Left lung (tissue), 4 donors: ENCODE measurements at regions not wholly inside any gene's neighbourhood (a gene's known extent, or its start where the extent isn't known, plus 50 kb on each side); places are given as distances from the start of the nearest gene placed in this dataset.

Experiments used
- ATAC-seq: fragments of 200-7000 bp; cut with Tn5 transposase; one replicate; pipeline ENCODE4 v1.9.1; 2020; ENCODE audit warnings: moderate library complexity
- DNase-seq, 4 donors: peaks; one replicate each; pipeline ENCODE4 v3.0.0-alpha.2; 2013 to 2020
- H3K27ac ChIP-seq, 2 donors: fragments of 200-600 bp; sonication (generic) in 1 of 2; one replicate each; pipeline versions ENCODE4 v1.5.0 to v1.8.0; 2020 to 2021
- H3K27me3 ChIP-seq, 2 donors: fragments of 200-600 bp; sonication (generic) in 1 of 2; one replicate each; pipeline versions ENCODE4 v1.5.0 to v1.8.0; 2020 to 2021
- H3K36me3 ChIP-seq, 2 donors: fragments of 200-600 bp; sonication (generic) in 1 of 2; one replicate each; pipeline versions ENCODE4 v1.5.0 to v1.8.0; 2020 to 2021
- H3K4me1 ChIP-seq, 2 donors: fragments of 200-600 bp; one replicate each; pipeline ENCODE4 v1.8.0; 2021
- H3K4me3 ChIP-seq, 2 donors: fragments of 200-600 bp; sonication (generic) in 1 of 2; one replicate each; pipeline versions ENCODE4 v1.5.0 to v1.8.0; 2020 to 2021; ENCODE audit warnings: mild to moderate bottlenecking in 1 of 2
- H3K9me3 ChIP-seq, 2 donors: fragments of 200-600 bp; sonication (generic) in 1 of 2; one replicate each; pipeline versions ENCODE4 v1.5.0 to v1.8.0; 2020 to 2021
- CTCF ChIP-seq, 2 donors: fragments of 200-600 bp; sonication (generic) in 1 of 2; IDR thresholded peaks; one replicate each; pipeline versions ENCODE4 v1.5.0 to v1.8.0; 2021; ENCODE audit warnings: antibody characterized with exemption in 2 of 2
- intact Hi-C, 2 donors: fragments of 100-400 bp; cut with DNase I; formaldehyde crosslinking; loops; one replicate each; pipeline versions ENCODE4 v1.11.2 to v1.14.2; 2022
- donor health status: DM: no; HTN: yes; CAD: no.
- donor health status: DM: no; HTN: no; CAD: no.

GRCh38 chr5:100148239-100148638 lies 386.9 kb upstream of the FAM174A start:
- no peak for DNase-seq
- intact Hi-C loops, result no loop called here
- peak; percentile 63 for ATAC-seq

GRCh38 chr5:100142607-100143006 lies 392.6 kb upstream of the FAM174A start:
- TF ChIP-seq CTCF (IDR thresholded peaks at IDR 0.05), result no peak
- intact Hi-C loops, result no loop called here
- Histone ChIP-seq H3K27ac (no peak overlapping the region), H3K4me3 (no peak overlapping the region), H3K4me1 (no peaks in the 10 kb centered on the region), H3K9me3 (no peaks in the 10 kb centered on the region), H3K27me3 (no peaks in the 10 kb centered on the region), H3K36me3 (no peaks in the 10 kb centered on the region)
- DNase-seq (no peak), ATAC-seq (no peak)

More at GRCh38 chr5:100148239-100148638, 386.9 kb upstream of the FAM174A start:
- Histone ChIP-seq H3K27ac (no peak overlapping the region), H3K4me3 (no peak overlapping the region), H3K9me3 (no peaks in the 10 kb centered on the region), H3K36me3 (no peaks in the 10 kb centered on the region), H3K27me3 (no peaks in the 10 kb centered on the region), H3K4me1 (no peaks in the 10 kb centered on the region)
- no peak for TF ChIP-seq CTCF (IDR thresholded peaks at IDR 0.05)

- H3K36me3 ChIP-seq, result no peaks in the 10 kb centered on the region
- H3K27me3 ChIP-seq, result no peaks in the 10 kb centered on the region
- no peak overlapping the region for H3K27ac ChIP-seq
- no peak for ATAC-seq
- H3K4me3 ChIP-seq, result no peak overlapping the region
- no peaks in the 10 kb centered on the region for H3K9me3 ChIP-seq
- intact Hi-C loops, result no loop called here
- DNase-seq, result no peak
- H3K4me1 ChIP-seq, result no peaks in the 10 kb centered on the region
- no peak for TF ChIP-seq CTCF (IDR thresholded peaks at IDR 0.05)
Observed at GRCh38 chr5:100131161-100131560, 404.0 kb upstream of the FAM174A start.

GRCh38 chr5:100130307-100130706 lies 404.9 kb upstream of the FAM174A start:
- Histone ChIP-seq H3K36me3 (no peaks in the 10 kb centered on the region), H3K4me3 (no peak overlapping the region), H3K9me3 (no peaks in the 10 kb centered on the region), H3K27ac (no peak overlapping the region), H3K4me1 (no peaks in the 10 kb centered on the region), H3K27me3 (no peaks in the 10 kb centered on the region)
- intact Hi-C loops, result no loop called here
- DNase-seq, result no peak
- TF ChIP-seq CTCF (IDR thresholded peaks at IDR 0.05), result no peak
- no peak for ATAC-seq

- TF ChIP-seq CTCF (IDR thresholded peaks at IDR 0.05), result no peak
- Histone ChIP-seq H3K9me3 (no peaks in the 10 kb centered on the region), H3K4me3 (no peak overlapping the region), H3K27ac (no peak overlapping the region), H3K36me3 (no peaks in the 10 kb centered on the region), H3K4me1 (no peaks in the 10 kb centered on the region), H3K27me3 (no peaks in the 10 kb centered on the region)
- ATAC-seq (no peak), DNase-seq (no peak)
- intact Hi-C loops, result no loop called here
Observed at GRCh38 chr5:100119903-100120302, 415.3 kb upstream of the FAM174A start.
